Thoracic aorta (tissue), 2 donors: ENCODE measurements at regions not wholly inside any gene's neighbourhood (a gene's known extent, or its start where the extent isn't known, plus 50 kb on each side); places are given as distances from the start of the nearest gene placed in this dataset.

Source experiments
- ATAC-seq: fragments of 150-250 bp; one replicate; pipeline ENCODE4 v1.8.0; 2017; ENCODE audit warnings: low read depth; ENCODE audit not compliant: insufficient number of reproducible peaks, low FRiP score
- DNase-seq: peaks from one replicate; pipeline ENCODE4 v3.0.0-alpha.2; 2020; ENCODE audit warnings: low spot score
- H3K27ac ChIP-seq, 2 donors: fragments of 200-600 bp; sonication (generic); 1 replicate in 1 of 2; 2 replicates in 1 of 2; pipeline ENCODE4 v1.5.1; 2016; ENCODE audit warnings: mild to moderate bottlenecking in 2 of 2, moderate library complexity in 2 of 2
- H3K27me3 ChIP-seq: fragments of 200-600 bp; sonication (generic); replicated peaks from 2 replicates; pipeline ENCODE4 v1.6.0; 2016; ENCODE audit warnings: mild to moderate bottlenecking; ENCODE audit not compliant: insufficient read depth
- H3K36me3 ChIP-seq: fragments of 200-600 bp; sonication (generic); one replicate; pipeline ENCODE4 v1.5.1; 2016
- H3K4me1 ChIP-seq, 2 donors: fragments of 200-600 bp; sonication (generic); 1 replicate in 1 of 2; 2 replicates in 1 of 2; pipeline versions ENCODE4 v1.5.1 to v1.6.0; 2016; ENCODE audit warnings: low read depth in 2 of 2, mild to moderate bottlenecking in 1 of 2; ENCODE audit not compliant: control insufficient read depth in 1 of 2
- H3K4me3 ChIP-seq: fragments of 200-600 bp; sonication (generic); 2 replicates; pipeline ENCODE4 v1.5.1; 2016; ENCODE audit warnings: mild to moderate bottlenecking
- H3K9me3 ChIP-seq: fragments of 200-600 bp; sonication (generic); 2 replicates; pipeline ENCODE4 v1.5.1; 2016
- TF ChIP-seq, protein P1 (sequence below): fragments of 200-600 bp; sonication (generic); IDR thresholded peaks from one replicate; pipeline ENCODE4 v1.5.1; 2019; ENCODE audit warnings: antibody characterized with exemption

DNA sequence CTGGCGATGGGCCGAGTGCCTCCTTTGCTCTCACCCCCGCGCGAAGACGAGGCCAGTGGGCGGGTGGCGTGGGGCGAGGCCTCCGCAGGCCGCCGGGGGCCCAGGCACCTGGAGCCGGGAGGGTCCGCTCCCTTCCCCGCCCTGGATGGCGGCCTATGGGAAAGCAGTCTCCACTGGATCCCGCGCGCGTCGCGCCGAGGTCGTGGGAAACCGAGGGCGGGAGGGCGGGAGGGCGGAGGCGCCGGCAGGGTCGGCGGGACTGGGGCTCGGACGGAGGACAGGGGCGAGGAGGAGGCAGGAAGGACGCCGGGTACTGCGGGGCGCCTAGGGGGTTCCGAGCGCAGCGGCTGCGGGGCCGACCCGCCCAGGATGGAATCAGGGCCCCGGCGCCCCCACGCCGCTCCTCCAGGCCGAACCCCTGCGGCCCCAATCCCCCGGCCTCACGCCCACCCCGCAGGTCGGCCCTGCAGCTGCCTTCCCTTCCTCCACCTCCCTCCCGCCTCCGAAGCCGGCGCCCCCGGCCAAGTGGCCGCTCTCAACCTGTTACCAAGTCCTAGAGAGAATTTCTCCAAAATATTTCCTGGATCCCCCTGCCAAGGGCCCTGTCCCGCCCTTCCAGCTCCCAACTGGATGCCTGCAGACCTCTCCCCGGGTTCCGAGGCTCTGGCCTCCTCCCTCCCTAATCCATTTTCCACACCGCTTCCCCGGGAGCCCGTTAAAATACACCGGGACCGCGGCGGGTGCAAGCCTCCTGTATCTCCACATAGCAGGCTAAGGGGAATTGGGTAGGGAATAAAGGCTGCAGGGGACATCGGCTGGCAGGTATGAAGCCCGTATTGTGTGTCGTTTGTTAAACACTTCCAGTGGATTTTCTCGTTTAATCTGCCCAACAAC lies 146.3 kb downstream of the ERCC6L2 start:
- TF ChIP-seq, protein P1, sequence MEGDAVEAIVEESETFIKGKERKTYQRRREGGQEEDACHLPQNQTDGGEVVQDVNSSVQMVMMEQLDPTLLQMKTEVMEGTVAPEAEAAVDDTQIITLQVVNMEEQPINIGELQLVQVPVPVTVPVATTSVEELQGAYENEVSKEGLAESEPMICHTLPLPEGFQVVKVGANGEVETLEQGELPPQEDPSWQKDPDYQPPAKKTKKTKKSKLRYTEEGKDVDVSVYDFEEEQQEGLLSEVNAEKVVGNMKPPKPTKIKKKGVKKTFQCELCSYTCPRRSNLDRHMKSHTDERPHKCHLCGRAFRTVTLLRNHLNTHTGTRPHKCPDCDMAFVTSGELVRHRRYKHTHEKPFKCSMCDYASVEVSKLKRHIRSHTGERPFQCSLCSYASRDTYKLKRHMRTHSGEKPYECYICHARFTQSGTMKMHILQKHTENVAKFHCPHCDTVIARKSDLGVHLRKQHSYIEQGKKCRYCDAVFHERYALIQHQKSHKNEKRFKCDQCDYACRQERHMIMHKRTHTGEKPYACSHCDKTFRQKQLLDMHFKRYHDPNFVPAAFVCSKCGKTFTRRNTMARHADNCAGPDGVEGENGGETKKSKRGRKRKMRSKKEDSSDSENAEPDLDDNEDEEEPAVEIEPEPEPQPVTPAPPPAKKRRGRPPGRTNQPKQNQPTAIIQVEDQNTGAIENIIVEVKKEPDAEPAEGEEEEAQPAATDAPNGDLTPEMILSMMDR, result no peak
- Histone ChIP-seq H3K27me3 (no peaks in the 10 kb centered on the region), H3K4me3 (peak overlapping the region; percentile 71), H3K36me3 (no peaks in the 10 kb centered on the region), H3K9me3 (no peaks in the 10 kb centered on the region), H3K27ac (no peak overlapping the region), H3K4me1 (peaks cover 12 to 15% of the 10 kb centered on the region in 2 donors)
- no peak for DNase-seq
- ATAC-seq, result no peak

DNA sequence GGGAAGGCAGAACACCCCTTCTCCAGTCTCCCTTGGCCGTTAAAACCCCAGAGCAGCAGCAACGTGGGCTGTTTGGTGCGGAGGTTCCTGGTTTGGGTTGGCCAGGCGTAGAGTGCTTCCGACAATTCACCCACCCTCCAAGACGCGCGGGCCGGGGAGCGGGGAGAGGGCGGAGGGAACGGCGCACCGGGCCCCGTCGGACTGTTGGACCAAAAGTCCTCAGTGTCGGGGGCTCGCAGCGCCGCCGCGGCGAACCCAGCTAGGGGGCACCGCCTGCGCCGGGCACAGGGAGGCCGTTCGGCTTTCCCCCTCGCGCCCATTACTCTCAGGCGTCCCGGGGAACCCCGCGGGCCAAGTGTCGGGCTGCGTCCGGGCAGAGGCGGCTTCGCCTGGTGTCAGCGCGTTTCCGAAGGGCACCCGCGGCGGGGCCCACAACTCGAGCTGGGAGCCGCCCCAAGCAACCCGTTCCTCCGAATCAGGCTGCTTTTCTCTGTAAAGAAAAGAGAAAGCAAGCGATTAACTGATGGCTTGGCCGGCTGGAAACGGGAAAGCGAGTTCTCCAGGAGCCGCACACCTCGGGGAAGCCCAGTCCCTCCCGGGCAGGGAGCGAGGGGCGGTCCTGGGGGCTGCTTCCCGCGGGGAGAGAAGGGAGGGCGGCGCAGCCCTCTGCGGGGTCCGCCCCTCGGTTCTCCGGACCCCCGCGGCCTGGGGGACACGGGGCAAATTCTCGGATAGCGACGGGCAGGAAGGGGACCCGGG lies 145.5 kb downstream of the ERCC6L2 start:
- H3K4me1 ChIP-seq, result peaks cover 12 to 15% of the 10 kb centered on the region in 2 donors
- H3K27me3 ChIP-seq, result no peaks in the 10 kb centered on the region
- peak overlapping the region; percentile 71 for H3K4me3 ChIP-seq
- TF ChIP-seq, protein P1, result no peak
- ATAC-seq (no peak), DNase-seq (no peak)
- no peaks in the 10 kb centered on the region for H3K9me3 ChIP-seq
- no peaks in the 10 kb centered on the region for H3K36me3 ChIP-seq
- H3K27ac ChIP-seq, result peak overlapping the region in 1 of 2 donors; percentile 0

DNA sequence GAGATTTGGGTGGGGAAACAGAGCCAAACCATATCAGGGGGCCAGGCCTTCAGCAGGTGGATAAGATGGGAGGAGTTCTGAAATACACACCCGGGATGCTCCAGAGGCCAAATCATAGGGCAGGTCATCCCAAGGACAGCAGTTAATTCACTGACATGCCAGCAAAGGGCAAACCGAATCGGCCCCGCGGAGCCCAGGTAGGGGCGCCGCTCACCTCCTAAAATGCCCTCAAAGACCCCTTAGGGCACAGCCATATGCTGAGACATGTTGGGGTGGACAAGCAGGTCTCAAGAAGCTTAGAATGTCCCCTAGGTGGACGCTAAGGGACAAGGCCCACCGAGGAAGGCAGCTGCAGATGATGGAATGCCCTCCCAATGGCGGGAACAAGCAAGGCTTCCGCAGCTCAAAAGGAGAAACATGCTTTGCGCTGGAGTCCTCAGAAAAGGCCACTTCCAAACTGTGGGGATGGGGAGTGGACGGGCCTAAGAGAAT lies 144.9 kb downstream of the ERCC6L2 start:
- H3K4me3 ChIP-seq, result peak overlapping the region; percentile 71
- DNase-seq, result no peak
- H3K27me3 ChIP-seq, result no peaks in the 10 kb centered on the region
- TF ChIP-seq, protein P1, result no peak
- H3K36me3 ChIP-seq, result no peaks in the 10 kb centered on the region
- no peaks in the 10 kb centered on the region for H3K9me3 ChIP-seq
- peaks cover 12 to 15% of the 10 kb centered on the region in 2 donors for H3K4me1 ChIP-seq
- no peak overlapping the region for H3K27ac ChIP-seq
- ATAC-seq, result no peak
